ENCODE measurements at regions not wholly inside any gene's neighbourhood (a gene's known extent, or its start where the extent isn't known, plus 50 kb on each side); places are given as distances from the start of the nearest gene placed in this dataset.
"Not testable (repeated sequence)": the region's sequence is repeated elsewhere in the genome, so short reads cannot be mapped to it uniquely, and the experiment has no call there.

- no peak for DNase-seq
These were observed 177.8 kb upstream of the KAZN start for GRCh38 chr1:14420686-14421085.

- DNase-seq = no peak
These were observed 177.0 kb upstream of the KAZN start for GRCh38 chr1:14421295-14421976.

- no peak for DNase-seq
These were observed 176.4 kb upstream of the KAZN start for GRCh38 chr1:14421977-14422609.

- DNase-seq = no peak
These were observed 174.0 kb upstream of the KAZN start for GRCh38 chr1:14424325-14425002.

- no peak for DNase-seq
These were observed 171.6 kb upstream of the KAZN start for GRCh38 chr1:14426854-14427253.

GRCh38 chr1:14429577-14429976, 168.9 kb upstream of the KAZN start:
- DNase-seq = no peak

GRCh38 chr1:14432728-14433127, 165.8 kb upstream of the KAZN start:
- not testable (repeated sequence) for DNase-seq

DNA sequence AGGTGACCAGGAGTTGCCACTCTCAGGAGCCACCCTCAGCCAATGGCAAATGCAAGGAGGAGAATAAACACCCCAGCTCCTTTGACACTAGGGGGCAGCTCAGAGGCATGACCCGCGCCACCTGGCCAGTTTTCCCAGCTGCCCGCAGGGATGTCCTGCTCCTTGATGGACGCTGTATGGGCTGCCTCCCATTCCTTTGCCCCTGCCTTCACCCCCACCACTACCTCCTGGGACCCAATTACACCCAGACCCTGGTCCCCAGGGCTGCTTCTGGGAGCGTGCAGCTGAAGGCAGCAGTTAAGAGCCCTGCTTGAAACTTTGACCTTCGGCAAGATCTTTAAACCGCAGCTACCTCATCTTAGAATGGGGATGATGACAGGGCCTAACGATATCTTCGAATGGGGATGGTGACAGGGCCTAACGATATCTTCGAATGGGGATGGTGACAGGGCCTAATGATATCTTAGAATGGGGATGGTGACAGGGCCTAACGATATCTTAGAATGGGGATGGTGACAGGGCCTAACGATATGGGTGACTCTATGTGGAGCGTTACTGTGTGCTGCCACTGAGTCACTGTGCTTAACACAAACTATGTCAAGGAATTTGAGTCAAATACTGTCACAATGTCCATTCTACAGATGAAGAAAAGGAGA, 163.0 kb upstream of the KAZN start:
- no peak for DNase-seq

DNA sequence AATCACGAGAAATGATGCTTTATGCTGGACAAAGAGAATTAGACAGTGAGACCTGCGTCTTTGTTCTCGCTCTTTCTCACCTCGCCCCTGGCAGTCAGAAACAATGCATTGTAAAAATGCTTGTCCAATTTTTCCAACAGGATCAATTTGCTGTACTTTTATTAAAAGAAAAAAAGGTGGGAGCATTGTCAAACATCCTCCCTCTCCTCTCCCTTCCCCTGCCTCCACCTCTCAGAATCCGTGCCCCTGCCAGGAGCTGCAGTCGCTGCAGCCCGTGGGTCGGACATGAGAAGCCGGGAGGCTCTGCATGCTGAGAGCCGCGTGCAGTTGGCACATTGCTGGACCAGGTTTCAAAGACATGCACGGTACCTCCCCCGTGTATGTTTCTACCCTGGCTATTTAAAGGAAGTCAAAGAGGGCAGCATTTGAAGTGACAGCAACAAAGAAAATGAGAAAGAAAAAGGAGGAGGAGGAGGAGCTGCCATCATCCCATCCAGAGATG, 161.0 kb upstream of the KAZN start:
- no peak for DNase-seq

- no peak for DNase-seq
These were observed 160.2 kb upstream of the KAZN start for GRCh38 chr1:14438127-14438769.

- no peak for DNase-seq
These were observed 159.5 kb upstream of the KAZN start for GRCh38 chr1:14439015-14439414.

DNA sequence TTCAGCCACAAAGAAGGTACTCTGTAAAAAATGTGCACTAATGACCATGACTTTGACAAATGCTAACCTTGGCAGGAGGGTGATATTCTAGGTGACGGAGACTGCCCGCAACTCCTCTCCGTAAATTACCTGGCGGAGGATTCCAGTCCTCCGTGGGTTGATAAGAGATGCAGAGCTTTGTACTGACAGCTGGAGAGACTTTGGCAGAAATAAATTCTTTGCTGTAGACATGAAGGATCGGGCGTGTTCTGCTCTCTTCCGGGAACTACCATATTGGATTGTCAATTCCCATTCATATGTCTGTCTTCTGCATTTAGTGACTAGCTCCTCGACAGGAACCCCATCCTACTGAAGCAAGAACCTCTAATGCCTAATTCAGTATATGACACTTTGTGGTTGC, 158.3 kb upstream of the KAZN start:
- no peak for DNase-seq

DNA sequence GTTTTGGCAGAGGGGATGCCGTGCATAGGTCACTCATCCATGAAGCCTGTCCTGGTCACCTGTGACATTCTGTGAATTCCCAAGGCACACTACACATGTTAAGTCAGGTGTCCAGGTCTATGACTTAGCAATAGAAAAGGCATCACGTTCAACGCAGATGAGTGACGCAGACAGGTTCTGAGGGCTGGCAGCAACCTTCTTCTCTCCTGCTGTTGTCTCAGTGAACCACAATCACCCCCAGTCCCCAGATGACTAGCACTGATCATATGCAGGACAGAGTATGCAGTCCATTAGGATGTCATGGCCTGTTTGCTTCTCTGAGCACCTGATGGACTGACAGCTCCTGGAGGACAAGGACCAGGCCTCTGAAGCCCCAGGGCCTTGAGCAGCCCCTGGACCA, 157.8 kb upstream of the KAZN start:
- DNase-seq = no peak

DNA sequence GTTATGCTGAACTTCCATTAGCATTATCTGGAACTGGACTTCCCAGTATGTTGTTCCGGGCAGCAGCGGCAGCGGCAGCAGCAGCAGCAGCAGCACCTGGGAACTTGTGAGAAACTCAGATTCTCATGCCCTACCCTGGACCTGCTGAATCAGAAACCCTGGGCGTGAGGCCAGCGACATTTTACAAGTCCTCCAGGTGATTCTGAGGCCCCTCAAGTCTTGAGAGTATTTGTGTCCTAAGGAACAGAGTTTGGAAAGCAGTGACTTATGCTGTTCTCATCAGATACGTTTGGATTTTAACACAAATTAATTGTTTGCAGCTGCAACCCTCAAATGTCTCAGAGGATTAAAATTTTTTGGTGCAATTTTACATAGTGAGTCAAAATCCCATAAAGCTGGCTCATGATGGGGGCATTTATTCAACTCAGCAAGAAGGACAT, 157.2 kb upstream of the KAZN start:
- no peak for DNase-seq

DNA sequence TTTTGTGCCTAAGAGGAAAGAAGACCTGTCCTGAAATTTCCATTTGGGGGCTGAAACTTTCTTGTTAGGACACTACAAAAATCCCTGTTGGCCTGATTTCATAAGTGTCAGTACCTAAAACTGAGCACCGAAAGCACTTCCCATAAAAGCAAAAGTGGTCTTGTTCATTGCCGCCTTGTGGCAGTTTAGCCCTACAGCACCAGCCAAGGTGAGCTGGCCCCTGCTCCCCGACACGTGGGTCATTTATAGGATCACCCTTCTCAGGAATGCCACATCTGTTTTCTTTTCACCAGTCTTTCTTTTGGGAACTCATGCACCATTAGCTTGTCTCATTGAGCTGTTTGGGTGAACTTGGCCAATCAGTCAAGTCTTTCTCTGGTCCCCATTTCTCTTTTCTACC, 155.8 kb upstream of the KAZN start:
- DNase-seq = no peak

GRCh38 chr1:14443164-14443787, 155.2 kb upstream of the KAZN start:
- no peak for DNase-seq

- DNase-seq = no peak
These were observed 147.3 kb upstream of the KAZN start for GRCh38 chr1:14451217-14451616.

DNA sequence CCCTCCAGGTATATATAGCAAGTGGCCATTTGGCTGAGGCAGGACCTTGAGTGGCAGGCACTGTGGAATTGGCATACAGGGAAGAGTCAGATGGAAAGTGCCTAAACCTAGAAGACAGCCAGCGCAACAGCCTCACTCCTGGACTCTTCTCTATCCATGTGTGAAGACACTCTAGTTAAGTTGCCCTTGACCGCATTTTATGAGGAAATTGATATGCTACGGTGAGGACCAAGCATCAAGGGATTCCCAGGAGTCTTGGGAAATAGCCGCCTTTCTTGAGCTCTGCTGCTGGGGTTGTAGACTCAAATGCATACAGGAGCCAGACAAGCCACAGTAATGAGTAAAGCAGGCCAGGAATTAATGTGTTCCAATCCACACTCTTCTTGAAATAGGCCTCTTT, 145.9 kb upstream of the KAZN start:
- no peak for DNase-seq

DNA sequence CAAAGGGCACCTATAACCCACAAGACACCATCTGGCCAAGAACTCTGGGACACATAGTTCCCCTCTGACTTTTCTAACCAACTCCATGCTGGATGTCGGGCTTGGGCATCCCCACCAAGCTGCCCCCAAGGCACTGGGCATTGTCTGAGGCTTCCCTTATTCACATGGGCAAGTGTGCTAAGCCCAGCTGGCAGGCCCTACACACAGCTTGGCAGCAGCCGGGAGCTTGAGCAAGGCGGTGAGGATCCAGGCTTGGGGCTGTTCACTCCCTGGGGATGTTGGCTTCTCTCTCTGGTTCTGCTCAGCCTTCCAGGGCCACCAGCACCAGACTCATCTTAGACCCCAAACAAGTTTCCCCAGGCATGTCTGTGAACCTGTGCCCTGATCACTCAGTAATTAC, 138.3 kb upstream of the KAZN start:
- no peak for DNase-seq

DNA sequence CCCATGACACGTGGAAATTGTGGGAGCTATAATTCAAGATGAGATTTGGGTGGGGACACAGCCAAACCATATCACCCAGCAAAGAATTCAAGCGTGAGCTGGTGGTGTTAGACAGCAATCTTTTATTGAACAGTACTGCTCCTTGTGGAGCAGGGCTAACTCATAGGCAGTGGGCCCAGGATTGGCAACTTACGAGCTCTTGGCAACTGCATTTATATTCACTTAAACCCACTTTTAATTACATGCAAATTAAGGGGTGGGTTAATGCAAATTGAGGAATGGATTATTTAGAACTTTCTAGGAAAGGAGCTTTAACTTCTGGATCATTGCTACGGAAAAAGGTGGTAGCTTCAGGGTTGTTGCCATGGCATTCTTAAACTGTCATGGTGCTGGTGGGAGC, 135.6 kb upstream of the KAZN start:
- DNase-seq = no peak

- DNase-seq = no peak
These were observed 132.5 kb upstream of the KAZN start for GRCh38 chr1:14466006-14466405.

GRCh38 chr1:14467112-14467511, 131.4 kb upstream of the KAZN start:
- no peak for DNase-seq

DNA sequence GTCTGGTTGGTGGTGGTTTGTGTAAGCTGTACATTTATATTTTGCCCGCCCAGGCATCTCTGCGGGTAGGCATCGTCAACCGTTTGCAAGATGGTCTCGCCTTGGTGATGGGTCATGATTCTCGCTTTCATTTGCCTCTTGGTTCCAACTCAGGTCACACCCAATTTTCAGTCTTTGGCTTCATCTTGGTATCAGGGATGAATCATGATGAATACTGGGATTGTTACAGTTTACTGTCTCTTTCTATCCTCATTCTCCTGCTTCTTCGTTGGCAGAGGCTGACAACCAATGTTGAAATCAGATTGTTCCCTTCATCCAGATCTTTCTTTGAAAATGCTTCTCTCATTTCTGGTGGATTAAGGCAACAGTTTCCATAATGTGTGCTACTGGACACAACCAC, 129.7 kb upstream of the KAZN start:
- no peak for DNase-seq
